ENCODE measurements at regions not wholly inside any gene's neighbourhood (a gene's known extent, or its start where the extent isn't known, plus 50 kb on each side); places are given as distances from the start of the nearest gene placed in this dataset.
"Not testable (repeated sequence)": the region's sequence is repeated elsewhere in the genome, so short reads cannot be mapped to it uniquely, and the experiment has no call there.

DNA sequence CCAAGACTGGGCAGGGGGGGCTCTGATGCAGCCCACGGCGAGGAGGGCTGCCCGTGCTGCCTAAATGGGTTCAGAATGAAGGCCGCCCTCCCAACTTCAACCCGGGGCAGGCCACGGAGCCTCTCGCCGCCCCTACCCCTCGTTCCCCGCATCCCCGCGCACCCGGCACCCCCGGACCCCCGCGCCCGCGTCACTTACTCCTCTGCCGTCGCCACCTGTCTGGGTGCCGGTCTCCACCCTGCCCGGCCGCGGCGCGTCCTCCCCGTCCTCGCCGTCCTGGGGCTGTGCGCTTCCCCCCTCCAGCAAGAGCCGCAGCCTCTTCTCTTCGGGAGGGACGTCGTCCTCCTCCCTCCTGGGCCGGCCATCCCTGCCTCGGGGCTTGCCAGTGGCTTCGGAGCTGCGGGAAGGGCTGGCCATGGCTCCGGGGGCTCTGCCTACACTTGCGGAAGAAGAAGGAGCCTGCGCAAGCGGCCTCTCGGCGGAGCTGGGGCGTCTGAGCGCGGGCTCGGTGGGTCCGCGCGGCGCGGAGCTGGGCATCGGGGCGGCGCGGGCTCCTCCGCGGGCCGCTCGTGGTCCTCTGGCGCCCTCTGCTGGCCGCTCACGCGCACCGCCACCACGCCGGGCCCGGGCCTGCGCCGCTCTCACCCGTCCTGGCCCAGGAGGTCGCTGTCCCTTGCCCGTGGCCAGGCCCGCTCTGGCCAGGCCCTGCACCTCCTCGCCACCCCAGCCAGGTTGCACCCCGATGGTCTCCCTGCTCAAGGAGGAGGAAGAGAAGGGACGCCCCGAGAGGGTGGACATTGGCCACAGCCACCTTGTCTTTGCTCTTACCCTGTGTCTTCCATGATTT is 59.3 kb upstream of the CLEC6A start:
- DNase-seq: peak; percentile 92

DNA sequence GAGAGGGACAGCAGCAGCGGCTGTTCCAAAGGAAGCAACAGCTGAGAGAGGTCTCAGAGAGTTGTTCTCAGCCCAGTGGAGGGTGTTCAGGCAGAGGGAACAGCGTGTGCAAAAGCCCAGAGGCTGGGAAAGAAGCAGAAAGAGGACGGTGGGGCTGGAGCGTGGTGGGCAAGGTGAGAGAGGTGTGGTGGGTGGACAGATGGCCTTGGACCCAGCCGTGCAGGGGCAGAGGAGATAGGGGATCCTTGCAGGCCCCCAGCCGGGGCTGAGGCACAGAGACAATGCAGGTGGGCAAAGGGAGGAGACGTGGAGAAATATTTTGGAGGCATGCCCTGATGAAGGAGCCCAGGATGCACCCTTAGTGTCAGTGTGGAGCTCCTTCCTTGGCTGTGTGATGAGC is 58.4 kb upstream of the CLEC6A start:
- not testable (repeated sequence) for DNase-seq

DNA sequence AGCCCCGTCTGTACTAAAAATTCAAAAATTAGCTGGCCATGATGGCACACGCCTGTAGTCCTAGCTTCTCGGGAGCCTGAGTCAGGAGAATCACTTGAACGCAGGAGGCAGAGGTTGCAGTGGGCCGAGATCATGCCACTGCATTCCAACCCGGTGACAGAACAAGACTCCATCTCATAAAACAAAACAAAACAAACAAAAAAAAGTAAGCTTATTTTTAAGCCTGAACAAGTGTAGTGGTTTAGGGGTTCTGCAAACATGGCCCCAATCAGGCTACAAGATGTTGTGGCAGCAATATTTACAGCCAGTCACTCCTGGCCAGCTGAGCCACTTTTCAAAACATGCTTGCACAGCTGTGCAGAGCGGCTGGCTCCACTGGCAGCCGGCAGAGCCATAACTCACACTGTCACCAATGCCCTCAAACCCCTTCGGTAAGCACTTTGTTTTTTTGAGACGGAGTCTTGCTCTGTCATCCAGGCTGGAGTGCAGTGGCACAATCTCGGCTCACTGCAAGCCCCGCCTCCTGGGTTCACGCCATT is 56.2 kb upstream of the CLEC6A start:
- not testable (repeated sequence) for DNase-seq

DNA sequence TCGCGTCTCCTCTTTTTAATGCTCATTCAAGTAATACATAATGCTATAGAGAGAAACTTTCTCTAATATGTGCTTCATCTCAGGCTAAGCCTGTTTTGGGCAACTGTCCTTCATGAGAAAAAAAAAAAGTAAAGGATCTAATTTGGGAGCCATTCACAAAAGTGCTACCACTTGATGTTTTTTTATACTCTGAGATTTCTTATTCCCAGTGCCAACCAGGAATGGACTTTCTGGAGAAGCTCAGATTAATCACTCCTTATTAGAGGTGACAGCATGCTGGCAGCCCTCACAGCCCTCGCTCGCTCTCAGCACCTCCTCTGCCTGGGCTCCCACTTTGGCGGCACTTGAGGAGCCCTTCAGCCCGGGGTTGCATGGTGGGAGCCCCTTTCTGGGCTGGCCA is 51.9 kb upstream of the CLEC6A start:
- not testable (repeated sequence) for DNase-seq

DNA sequence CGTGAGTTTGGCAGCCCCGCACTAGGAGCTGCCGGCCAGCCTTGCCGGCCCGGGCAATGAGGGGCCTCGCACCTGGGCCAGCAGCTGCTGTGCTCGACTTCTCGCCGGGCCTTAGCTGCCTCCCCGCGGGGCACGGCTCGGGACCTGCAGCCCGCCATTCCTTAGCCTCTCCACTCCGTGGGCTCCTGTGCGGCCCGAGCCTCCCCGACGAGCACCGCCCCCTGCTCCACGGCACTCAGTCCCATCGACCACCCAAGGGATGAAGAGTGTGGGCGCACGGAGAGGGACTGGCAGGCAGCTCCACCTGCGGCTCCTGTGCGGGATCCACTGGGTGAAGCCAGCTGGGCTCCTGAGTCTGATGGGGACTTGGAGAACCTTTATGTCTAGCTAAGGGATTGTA is 51.4 kb upstream of the CLEC6A start:
- DNase-seq: not testable (repeated sequence)

Data from activated CD8-positive, alpha-beta memory T cell treated with anti-CD3 and anti-CD28 coated beads for 24 hours (primary cell).